ENCODE measurements at regions not wholly inside any gene's neighbourhood (a gene's known extent, or its start where the extent isn't known, plus 50 kb on each side); places are given as distances from the start of the nearest gene placed in this dataset.
"Not testable (repeated sequence)": the region's sequence is repeated elsewhere in the genome, so short reads cannot be mapped to it uniquely, and the experiment has no call there.

DNA sequence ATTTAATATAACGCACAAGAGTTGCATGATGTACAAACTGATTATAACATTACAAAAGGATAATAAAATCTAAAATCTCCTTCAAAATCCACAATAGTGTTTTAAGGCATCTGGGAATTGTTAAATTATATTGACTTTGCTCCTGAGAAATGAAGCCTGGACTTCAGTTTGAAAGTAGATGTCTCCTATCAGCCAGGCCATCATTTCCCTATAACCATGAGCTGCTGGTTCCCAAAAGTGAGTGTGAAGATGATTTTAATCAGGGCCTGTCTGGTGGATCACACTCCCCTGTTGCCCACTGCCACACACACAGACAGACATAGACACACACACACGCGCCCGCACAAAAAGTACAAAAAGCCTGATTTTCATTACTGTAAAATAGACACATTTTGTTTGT is 480.7 kb downstream of the RPS29 start:
- DNase-seq = no peak

DNA sequence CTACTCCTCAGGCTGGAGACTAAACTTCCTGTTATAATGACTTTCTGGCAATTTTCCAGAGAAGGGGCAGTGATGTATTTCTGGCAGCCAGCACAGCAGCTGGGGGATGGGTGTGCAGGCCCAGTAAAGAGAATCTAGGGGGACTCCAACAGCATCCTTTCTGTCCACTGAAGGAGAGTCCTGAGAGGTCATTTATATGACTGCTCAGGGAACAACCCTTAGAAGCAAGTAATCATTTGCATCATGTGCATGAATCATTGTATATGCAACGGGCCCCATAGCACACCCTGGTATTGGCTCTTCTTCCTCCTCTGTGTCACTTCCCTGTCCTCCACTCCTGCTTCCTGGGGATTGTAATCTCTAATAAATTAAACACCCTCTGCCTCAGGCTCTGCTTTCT is 493.8 kb downstream of the RPS29 start:
- DNase-seq = no peak

DNA sequence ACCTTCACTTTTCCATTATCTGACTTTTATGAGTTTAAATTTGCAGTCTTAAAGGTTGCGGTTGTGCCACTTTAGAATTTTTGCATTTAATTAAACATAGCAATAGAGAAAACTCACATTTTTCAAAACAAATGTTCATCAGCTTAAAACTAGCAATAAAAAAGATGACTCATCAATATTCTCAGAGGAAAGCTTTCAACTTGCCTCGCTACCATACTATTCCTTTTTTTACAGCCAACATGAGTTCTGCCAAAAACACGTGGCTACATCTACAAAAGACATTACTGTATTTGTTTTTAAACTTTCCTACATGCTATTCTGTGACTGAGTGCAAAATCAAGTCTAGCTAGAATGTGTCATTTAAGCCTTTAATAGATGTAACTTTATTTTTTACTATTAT is 497.1 kb downstream of the RPS29 start:
- no peak for DNase-seq

DNA sequence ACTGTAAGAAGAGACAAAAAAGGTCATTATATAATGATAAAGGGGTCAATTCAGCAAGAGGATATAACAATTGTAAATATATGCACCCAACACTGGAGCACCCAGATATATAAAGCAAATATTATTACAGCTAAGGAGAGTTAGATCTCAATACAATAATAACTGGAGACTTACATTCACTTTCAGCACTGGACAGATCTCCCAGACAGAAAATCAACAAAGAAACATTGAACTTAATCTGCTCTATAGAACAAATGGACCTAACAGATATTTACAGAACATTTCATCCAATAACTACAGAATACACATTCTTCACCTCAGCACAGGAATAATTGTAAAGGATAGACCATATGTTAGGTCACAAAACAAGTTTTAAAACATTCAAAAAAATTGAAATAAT is 512.9 kb downstream of the RPS29 start:
- not testable (repeated sequence) for DNase-seq

DNA sequence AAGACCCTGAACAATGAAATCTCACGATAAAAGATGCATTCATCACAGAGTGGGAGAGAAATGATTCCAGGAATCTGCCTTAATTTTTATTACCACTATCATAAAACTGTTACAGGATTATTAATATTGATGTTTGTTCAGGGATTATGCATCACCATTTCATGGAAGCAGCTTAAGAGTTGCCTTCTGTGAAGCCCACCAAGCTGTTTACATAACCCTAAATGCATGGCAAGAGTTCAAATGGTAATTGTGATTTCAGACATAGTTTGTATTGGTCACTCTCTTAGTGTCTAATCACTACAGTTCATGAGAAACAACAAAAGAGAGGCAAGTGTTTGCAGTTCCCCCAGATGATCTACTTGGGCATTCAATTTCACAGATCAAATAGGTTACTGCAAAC is 527.7 kb downstream of the RPS29 start:
- DNase-seq = no peak

DNA sequence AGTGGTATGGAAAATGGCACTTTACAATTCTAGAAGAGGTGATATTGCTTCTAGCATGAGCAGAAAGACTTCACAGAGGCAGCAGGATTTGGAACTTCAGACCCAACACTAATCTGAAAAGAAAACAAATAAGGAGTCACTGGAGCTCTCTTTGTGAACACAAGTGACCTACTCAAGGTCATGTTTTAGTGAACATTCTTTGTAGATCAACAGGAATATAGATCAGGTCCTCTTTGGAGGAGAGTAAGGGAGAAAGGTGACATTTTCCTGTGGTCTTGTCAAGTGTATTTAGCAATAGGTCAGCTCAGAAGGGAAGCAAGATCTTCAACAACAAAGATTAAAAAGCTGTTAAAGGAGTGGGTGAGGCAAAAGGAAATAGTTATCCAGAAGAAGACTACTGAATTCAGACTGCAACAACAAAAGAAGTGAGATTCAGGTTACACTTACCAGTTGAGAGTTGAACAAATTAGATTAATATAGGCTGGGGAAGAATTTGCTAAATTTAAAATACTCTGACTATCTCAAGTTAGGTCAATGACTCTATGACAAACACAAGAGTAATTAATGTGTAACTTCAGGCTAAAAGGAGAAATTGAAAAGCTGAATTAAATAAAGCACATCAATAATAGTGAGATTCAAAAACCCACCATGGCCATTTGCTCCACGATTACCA is 528.2 kb downstream of the RPS29 start:
- no peak for DNase-seq

DNA sequence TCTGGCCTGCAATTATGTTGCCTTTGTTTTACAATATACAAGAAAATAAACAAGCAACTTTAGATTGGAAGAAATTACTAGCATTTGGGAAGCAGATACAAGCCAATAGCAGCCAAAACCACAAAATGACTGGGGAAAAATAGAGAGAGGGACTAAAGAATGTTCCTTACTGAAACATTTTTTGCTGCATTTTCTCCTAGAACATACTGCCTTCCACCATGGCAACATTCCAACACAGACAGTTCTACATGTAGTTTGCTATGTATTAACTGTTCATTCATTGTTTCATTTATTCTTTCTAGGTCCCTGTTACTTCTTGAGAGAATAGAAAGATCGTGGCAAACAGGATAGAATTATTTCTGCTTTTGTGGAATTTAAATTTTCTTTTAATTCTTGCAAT is 530.2 kb downstream of the RPS29 start:
- DNase-seq = no peak

DNA sequence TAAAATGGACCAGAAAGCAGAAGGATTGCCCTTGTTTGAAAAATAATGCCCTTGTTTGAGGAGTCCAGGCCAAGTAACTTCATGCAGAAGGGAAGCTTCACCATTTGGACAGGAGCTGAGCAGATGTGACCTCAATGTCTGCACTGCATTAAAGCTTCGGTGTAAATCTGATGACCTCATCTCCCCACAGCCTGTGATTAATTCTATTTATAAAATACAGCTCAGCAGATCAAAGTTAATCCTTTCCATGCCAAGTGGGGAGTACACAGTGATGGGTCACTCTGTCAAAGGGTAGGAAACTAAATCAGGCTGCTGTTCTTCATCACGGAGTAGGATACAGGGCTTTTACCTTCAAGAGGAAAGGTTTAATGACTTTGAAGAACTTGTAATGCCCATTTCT is 533.7 kb downstream of the RPS29 start:
- no peak for DNase-seq

DNA sequence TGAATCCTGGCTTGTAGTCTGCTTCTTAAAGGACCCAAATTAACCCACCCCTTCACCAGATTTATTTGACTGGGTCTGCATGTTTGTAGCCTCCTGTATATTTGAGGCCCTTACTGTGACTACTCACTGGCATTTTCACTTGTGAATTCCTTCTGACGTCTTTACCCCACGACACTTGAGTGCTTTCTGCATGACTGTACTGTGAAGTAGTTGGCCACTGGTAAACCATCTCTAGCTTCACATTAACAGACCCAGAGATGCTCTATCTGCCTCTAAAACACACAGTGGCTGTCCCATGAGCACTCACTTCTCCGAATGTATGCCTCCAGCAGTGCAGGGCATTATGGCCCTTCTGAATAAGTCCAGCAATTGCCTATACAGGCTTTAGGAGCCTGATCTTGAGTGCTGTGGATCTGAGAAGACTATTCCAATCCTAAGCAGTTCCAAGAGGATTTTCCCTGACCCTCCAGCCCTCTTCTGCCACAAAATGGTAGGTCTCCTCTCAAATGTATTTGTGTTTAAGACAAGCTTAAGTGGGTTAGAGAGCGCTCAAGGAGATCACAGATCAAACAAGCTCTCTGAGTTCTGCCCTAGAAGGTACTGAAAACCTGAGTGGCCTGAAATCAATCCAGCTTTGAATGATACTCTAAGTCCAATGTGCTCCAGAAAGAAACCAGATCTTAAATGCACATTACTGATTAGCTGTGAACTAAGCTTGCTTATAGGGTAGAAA is 534.7 kb downstream of the RPS29 start:
- DNase-seq = no peak

DNA sequence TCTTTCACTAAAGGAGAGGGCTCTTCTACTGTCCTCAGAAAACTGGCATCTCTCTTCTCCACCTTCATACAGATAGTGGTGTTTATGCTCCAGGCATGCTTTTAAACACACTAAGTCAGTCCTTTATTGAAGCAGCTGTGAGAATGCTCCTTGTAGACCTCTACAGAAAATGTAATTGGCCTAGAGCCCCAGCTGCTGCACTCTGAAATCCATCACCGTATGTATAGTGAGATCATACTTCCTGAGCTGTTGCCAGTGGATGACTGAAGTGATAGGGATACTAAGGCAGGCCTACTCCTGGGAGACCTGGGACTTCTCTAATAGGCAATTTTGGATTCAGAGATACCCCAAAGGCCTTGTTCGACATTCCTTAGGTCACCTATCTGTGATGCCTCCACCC is 535.4 kb downstream of the RPS29 start:
- no peak for DNase-seq

DNA sequence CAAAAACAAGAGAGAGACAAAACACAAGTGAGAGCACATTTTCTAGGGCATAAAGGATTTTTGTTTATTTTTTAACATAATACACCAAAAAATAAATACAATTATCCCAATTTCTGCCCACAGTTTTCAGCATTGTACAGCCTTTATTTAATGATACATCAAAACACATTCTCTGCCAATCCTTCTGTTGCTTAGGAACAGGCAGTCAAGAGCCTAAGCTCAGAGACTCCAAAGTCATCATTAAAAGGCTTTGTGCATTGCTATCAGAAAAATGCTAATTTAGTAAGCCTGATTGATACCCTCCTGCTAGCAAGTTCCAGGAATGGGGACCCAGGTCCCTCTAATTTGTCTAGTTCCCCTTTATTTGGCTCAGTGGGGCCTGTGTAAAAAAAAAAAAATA is 536.5 kb downstream of the RPS29 start:
- no peak for DNase-seq

DNA sequence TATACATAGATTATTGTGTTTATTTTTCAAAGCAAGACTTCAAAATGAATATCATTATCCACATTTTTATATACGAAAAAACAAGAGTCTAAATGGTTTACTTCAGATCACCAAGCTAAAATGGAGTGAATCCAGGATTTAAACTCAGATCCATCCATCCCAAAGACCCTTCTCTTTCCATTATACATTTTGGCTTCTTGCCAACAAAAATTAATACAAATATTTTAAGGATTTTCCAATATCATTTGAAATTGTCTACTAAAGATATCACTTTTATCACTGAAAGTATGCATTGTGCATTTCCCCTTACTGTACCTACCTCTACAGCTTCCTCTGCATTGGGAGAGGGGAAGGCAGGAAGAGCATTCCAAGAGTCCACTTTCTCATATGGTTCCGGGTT is 541.2 kb downstream of the RPS29 start:
- no peak for DNase-seq

DNA sequence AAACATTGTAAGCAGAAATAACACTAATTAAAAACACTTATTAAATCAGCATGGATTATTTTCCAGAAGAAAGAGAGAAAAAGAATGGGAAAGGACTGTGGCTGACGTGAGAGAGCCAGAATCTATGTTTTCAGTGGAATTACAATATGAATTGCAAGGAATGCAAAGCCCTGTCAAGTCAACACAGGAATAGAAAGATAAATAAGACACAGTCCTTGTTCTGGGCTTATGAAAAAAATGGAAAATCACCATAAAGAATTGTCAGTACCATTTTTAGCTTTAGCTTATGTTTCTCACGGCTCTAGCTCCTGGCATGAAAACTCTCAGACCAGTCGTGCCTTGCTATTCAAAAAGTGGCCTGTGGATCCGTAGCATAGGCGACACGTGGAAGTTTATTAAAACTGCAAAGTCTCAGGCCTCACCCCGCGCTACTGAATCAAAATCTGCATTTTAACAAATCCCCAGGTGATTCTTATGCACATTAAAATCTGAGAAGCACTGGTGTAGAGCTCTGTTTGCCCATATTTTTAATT is 549.1 kb downstream of the RPS29 start:
- DNase-seq = no peak

DNA sequence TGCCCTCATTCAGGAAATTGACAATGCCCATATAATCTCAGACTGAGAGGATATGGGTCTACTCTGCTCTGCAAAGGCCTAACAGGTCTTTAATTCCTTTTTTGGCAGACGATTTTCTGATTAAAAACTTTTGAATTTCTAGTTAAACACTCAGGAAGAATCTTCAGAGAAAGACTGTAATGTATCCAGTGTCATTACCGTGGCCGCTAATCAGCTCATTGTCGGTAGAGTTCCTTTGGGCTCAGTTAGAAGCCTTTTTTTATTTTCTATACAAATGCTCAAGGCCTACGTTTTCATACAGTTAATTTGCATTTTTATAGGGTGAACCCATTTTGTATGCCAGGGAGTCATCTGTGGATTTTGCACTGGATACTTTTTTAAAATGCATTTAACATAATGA is 549.9 kb downstream of the RPS29 start:
- no peak for DNase-seq

DNA sequence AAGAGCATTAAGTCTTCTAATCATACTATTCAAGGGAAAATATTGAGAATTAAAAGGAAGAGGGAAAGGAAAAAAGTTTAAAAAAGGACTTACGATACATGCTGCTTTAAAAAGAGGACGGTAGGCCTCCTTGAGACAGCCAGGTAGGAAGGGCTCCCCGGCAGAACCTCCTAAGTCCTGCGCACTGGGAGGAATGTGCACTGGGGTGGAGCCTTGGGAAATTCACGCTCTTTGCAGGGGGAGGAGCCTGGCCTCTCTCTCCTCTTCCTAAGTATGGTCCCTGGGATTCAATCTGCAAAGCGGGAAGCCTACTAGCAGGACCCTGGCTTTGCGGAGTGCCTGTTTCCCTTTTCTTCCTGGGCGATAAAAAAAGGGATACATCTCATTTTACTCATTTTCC is 553.0 kb downstream of the RPS29 start:
- DNase-seq = no peak

DNA sequence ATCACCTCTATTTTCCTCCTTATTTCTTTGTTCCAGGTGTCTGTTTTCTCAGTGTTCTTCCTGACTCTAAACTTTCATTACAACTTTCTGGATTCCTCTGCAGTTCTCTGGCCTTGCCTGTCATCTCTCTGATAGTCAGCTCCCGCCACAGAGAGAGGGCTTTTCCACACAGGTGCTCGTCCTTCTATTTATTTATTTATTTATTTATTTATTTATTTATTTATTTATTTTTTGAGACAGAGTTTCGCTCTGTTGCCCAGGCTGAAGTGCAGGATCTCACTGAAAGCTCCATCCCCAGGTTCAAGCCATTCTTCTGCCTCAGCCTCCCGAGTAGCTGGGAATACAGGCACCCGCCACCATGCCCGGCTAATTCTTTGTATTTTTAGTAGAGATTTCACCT is 554.5 kb downstream of the RPS29 start:
- not testable (repeated sequence) for DNase-seq

DNA sequence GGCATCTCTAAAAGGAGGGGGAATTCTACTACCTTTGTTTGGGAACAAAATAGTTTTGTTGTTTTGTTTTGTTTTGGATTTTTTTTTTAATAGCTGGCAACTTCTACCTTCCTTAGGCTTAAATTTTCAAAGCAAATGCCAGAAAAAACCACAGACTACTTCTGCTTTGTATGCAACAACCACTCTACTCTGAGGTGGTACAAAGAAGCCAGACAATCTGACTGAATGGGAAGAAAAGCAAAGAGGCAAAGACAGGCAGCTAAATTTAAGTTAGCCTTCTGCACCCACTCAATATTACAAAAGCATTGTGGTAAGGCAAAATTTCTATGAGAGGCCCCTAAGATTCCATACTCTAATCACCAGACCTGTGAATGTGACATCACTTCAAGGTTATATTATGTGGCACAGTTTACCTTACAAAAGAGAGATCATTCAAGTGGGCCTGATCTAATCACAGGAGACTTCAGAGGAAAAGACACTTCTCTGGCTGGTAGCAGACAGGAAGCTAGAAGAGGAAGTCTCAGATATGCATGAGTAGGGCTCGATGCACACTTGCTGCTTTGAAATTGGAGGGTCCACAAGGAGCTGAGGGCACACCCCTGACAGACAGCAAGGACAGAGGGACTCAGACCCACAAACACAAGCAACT is 566.6 kb downstream of the RPS29 start:
- no peak for DNase-seq

DNA sequence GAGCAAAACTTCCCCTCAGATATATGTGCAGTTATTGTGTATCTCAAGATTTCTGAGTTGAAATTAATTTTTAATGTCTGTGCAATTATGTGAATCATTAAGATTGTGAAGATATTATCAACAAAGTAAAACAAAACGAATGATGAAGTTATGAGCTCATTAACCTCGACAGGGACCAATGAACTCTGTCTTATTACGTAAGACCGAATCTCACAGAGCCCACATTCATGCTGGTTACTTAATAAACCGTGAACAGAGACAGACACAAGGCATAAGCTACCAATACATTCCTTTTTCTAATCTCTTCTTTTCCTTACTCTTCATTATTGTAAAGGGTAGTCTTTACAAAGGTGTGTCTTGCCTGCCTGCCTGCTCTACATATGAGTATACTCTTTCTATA is 568.7 kb downstream of the RPS29 start:
- no peak for DNase-seq

DNA sequence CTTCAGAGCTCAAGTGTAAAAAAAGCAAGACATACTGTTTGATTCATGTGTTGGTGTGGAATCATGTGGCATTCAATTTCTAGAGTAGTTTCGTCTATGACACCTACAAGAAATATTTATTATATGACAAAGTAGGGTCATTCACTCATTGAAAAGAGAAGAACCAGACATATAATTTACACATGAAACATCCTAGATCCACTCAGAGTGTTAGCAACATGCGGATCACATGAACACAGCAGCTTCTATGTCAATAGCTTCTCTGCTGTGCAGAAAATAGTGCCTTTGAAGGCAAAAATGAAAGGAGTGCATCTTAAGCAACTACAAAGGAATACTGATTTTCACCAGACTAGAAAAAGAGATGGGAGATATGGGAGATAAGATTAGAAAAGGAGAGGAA is 569.8 kb downstream of the RPS29 start:
- no peak for DNase-seq

DNA sequence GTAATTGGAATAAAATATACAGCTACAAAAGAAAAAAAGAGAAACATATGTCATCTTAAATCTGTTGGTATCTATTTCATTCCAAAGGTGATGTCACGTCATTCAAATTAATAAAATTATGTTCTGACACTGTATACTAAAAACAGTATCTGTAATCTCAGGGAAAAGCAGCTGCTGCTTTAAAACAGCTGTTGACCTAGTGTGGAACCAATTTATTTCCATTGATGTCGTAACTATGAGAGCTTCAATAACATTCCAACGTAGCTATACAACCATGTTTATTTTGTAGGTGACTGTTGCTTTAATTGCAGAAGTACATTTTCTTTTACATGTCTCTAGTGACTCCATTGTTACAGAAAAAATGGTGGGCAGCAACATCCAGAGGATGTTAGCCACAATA is 571.7 kb downstream of the RPS29 start:
- DNase-seq = no peak

DNA sequence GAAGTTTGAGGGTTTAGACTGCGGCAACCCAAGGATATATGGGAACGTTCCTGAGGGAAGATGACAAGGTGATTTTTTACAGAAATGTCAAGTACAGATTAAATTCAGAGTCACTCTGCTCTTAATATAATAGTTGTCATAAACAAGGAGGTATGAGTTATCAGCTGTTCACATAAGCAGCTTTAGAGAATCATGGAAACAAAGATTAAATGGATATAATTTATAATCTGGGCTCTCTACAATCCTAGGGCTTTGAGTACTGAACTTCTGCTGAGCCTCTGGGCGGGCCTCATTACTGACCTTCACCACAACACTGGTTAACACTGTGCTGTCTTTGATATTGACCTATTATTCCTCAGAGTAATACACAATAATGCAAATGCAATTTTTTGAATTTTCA is 577.8 kb downstream of the RPS29 start:
- no peak for DNase-seq

DNA sequence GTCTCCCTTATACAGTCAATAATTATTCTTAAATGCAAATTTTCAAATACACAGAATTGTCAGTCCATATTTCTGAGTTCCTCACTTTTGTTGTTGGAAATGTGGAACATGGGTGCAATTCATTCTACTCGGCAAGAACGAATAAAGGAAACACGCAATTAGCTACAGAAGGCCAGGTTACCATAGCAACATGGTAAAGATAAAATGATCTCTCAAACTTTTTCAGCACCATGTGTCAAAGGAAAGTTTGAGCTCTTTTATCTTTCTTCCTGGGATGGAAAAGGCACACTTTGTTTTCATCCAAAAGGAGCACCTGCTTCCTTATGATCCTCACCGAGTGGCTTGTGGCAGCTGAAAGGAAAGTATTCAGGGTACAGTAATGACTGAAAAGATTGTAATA is 595.0 kb downstream of the RPS29 start:
- no peak for DNase-seq

DNA sequence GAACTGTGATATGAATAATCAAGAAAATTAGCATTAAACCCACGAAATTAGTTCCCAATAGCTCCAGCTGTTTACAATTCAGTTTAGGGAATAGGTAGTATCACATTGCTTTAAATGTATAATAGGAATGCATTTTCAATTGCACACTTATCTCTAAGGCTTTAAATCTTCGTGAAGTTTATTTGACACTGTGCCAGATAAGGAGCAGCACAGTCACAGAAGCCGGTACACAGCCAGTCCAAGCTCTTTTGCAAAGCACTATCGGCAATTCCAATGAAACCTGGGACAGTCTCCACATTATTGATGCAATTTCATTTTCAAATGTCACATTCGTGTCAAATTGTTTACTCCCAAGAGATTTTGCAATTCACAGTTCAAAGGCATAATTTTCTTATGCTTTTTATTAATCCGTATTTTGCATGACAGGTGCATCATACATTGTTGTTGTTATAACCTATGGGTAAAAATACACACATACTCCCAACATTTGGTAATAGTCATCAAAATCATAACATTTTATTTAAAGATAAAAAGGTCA is 602.8 kb downstream of the RPS29 start:
- DNase-seq = no peak

DNA sequence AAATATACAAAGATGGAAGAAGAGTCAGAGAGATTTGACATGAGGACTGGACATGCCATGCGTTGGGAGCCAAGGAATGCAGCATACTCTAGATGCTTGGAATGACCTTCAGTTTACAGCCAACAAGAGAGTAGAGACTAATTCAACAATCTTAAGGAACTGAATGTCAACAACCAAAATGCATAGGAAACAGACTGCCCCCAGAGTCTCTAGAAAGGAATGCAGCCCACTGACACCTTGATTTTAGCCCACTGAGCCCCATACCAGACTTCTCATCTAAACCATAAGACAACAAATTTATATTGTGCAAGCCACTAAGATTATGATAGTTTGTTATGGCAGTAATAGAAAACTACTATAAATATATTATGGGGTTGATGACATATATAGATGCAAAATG is 611.2 kb downstream of the RPS29 start:
- no peak for DNase-seq
